Ovary (tissue), 7 donors: ENCODE measurements at regions not wholly inside any gene's neighbourhood (a gene's known extent, or its start where the extent isn't known, plus 50 kb on each side); places are given as distances from the start of the nearest gene placed in this dataset.

Experiments
- DNase-seq, 5 donors: peaks; one replicate each; pipeline ENCODE4 v3.0.0-alpha.2; 2019 to 2020
- H3K27ac ChIP-seq, 2 donors: fragments of 200-600 bp; one replicate each; pipeline versions ENCODE4 v1.5.1 to v1.8.0; 2019 to 2022
- H3K27me3 ChIP-seq: fragments of 200-600 bp; one replicate; pipeline ENCODE4 v1.8.0; 2022
- H3K36me3 ChIP-seq: fragments of 200-600 bp; sonication (generic); one replicate; pipeline ENCODE4 v1.5.1; 2019
- H3K4me1 ChIP-seq: one replicate; pipeline ENCODE4 v1.8.1; 2013; ENCODE audit warnings: mild to moderate bottlenecking, moderate library complexity; ENCODE audit not compliant: insufficient read depth
- H3K4me3 ChIP-seq: fragments of 200-600 bp; sonication (generic); one replicate; pipeline ENCODE4 v1.5.1; 2017
- H3K9me3 ChIP-seq, 2 donors: fragments of 200-600 bp in 1 of 2; sonication (generic) in 1 of 2; one replicate each; pipeline versions ENCODE4 v1.5.1 to v1.8.1; 2013 to 2019; ENCODE audit warnings: mild to moderate bottlenecking in 1 of 2, moderate library complexity in 1 of 2
- EP300 ChIP-seq: sonication (generic); formaldehyde crosslinking; IDR thresholded peaks from one replicate; pipeline ENCODE4 v1.6.1; 2017; ENCODE audit warnings: antibody characterized with exemption
- POLR2A ChIP-seq: fragments of 450-650 bp; IDR thresholded peaks from one replicate; pipeline ENCODE4 v1.6.1; 2017; ENCODE audit warnings: antibody characterized with exemption, mild to moderate bottlenecking, moderate library complexity
- WGBS, 3 donors: extraction: QIAGEN DNeasy Blood & Tissue Kit in 1 of 3; methylation state at CpG; one replicate each; pipeline versions ENCODE4 v1.1.5 to v1.1.7; 2013 to 2017; 5-methylcytosine and 5-hydroxymethylcytosine counted together
- intact Hi-C, 4 donors: fragments of 100-400 bp; cut with DNase I; formaldehyde crosslinking; loops; one replicate each; pipeline versions ENCODE4 v1.11.0 to v1.15.1; 2022 to 2023
- TF ChIP-seq, protein P1 (sequence below), 3 donors: fragments of 450-650 bp in 2 of 3; fragments of 200-600 bp in 1 of 3; IDR thresholded peaks; one replicate each; pipeline versions ENCODE4 v1.5.1 to v1.8.0; 2016 to 2022; ENCODE audit warnings: antibody characterized with exemption in 3 of 3, mild to moderate bottlenecking in 1 of 3
- donor health status: DM: no; HTN: no; CAD: no; lungs with moderate emphysema.
- donor health status: DM: no; HTN: no; CAD: no.
- donor health status: Bipolar disorder and iron deficiency.
- donor health status: DM: no; HTN: no; CAD: no.
- donor health status: DM: yes; HTN: yes; CAD: no.

DNA sequence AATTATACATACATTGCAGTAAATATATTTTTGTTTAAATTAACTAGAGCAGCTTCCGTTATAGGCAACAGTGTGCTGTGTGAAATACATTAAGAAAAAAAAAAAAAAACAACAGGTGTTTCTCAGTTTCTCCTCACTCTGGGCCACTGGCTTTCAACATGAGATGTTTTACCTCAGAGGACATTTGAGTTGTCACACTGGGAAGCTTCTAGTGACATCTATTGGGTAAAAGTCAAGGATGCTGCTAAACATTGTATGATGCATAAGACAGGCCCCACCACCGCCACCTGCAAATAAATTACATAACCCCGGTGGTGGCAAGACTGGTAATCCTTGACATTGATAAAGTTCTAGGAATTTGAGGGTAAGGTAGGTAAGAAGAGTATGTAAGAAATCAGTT, 1512.2 kb downstream of the C4orf33 start:
- H3K27me3 ChIP-seq, result no peaks in the 10 kb centered on the region
- H3K36me3 ChIP-seq, result no peaks in the 10 kb centered on the region
- WGBS, 3 donors, result 78 to 86% (median 86%) methylated on average over 3 of the region's 3 CpGs
- DNase-seq, result no peak
- intact Hi-C loops, result no loop called here
- no peaks in the 10 kb centered on the region for H3K4me1 ChIP-seq
- no peaks in the 10 kb centered on the region for H3K9me3 ChIP-seq
- H3K4me3 ChIP-seq, result no peak overlapping the region
- TF ChIP-seq POLR2A (no peak), EP300 (no peak)
- TF ChIP-seq, protein P1, sequence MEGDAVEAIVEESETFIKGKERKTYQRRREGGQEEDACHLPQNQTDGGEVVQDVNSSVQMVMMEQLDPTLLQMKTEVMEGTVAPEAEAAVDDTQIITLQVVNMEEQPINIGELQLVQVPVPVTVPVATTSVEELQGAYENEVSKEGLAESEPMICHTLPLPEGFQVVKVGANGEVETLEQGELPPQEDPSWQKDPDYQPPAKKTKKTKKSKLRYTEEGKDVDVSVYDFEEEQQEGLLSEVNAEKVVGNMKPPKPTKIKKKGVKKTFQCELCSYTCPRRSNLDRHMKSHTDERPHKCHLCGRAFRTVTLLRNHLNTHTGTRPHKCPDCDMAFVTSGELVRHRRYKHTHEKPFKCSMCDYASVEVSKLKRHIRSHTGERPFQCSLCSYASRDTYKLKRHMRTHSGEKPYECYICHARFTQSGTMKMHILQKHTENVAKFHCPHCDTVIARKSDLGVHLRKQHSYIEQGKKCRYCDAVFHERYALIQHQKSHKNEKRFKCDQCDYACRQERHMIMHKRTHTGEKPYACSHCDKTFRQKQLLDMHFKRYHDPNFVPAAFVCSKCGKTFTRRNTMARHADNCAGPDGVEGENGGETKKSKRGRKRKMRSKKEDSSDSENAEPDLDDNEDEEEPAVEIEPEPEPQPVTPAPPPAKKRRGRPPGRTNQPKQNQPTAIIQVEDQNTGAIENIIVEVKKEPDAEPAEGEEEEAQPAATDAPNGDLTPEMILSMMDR (IDR thresholded peaks at IDR 0.05), result no peak
- no peak overlapping the region for H3K27ac ChIP-seq

DNA sequence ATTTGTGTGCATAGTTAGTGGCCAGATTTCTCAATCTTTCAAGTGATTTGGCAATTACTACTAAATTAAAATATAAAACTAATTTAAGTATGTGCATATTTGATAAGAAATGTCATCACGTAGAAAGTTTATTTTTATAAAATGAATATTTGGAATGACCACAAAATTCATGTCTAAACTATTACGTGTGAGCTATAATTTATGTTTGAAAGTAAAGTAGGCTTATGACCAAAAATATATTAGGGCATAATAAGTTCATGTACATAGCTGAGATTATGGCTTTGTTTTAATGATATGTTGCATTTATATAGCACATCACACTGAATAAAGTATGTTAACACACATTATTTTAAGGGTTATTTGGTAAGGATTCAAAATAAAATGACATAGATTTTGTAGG, 1532.6 kb downstream of the C4orf33 start:
- TF ChIP-seq POLR2A, result no peak
- TF ChIP-seq, protein P1 (IDR thresholded peaks at IDR 0.05), result no peak
- TF ChIP-seq EP300, result no peak
- WGBS, 3 donors, result 34 to 36% (median 34%) methylated on average over 2 of the region's 2 CpGs
- H3K4me3 ChIP-seq, result no peak overlapping the region
- intact Hi-C loops, result no loop called here
- H3K4me1 ChIP-seq, result no peaks in the 10 kb centered on the region
- DNase-seq, result no peak
- H3K27ac ChIP-seq, result no peak overlapping the region
- no peaks in the 10 kb centered on the region for H3K36me3 ChIP-seq
- peaks cover 2% of the 10 kb centered on the region for H3K27me3 ChIP-seq
- no peaks in the 10 kb centered on the region for H3K9me3 ChIP-seq

DNA sequence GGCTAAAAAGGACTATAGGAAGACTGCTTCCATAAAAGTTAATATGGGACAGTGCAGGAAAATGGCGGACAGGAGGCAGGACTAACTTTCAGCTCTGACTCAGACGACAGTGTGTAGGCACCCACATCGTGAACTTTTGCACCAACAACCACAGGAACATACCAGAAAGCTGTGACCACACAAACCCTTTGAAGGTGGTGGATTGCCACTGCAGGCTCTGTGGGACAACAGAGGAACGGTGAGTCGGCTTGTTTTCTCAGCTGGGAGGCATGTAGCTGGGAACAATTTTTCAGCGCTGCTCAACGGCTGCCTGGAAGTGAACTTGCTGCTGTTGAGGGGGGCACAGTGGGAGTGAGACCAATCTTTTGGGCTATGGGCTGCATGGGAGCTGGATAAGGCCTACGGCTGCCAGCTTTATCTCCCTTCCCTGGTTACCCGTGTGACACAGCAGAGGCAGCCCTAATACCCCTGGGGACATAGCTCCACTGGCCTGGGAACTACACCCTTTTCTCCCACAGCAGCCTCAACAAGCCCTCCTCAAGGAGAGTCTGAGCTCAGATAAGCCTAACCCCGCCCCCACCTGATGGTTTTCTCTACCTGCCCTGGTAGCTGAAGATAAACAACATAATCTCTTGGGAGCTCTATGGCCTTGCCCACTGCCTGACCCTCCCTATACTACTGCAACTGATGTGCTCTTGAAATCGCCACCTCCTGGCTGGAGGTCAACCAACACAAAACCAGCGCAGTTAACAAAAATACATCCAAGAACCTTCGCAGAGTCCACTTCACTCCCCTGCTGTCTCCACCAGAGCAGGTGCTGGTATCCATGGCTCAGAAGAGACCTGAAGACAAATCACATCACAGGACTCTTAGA, 1537.0 kb downstream of the C4orf33 start:
- no peak for DNase-seq
- Histone ChIP-seq H3K9me3 (no peaks in the 10 kb centered on the region), H3K27me3 (no peaks in the 10 kb centered on the region), H3K36me3 (no peaks in the 10 kb centered on the region), H3K27ac (no peak overlapping the region), H3K4me1 (no peaks in the 10 kb centered on the region), H3K4me3 (no peak overlapping the region)
- WGBS, 3 donors, result 88 to 91% (median 88%) methylated on average over 13 of the region's 13 CpGs
- intact Hi-C loops, result no loop called here
- TF ChIP-seq, protein P1 (IDR thresholded peaks at IDR 0.05), result no peak
- TF ChIP-seq POLR2A (no peak), EP300 (no peak)

DNA sequence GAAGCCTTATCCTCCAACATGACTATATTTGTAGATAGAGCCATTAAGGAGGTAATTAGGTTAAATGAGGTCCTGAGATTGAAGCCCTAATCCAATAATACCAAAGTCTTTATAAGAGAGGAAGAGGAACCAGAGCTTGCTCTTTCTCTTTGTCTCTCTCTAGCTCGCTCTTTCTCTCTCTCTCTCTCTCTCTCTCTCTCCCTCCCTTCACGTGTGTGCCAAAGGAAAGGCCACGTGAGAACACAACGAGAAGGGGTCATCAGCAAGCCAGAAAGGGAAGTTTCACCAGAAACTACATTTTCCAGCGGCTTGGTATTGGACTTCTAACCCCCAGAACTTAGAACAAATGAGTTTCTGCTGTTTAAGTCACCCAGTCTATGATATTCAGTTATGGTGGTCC, 1540.5 kb downstream of the C4orf33 start:
- no peaks in the 10 kb centered on the region for H3K4me1 ChIP-seq
- no peaks in the 10 kb centered on the region for H3K27me3 ChIP-seq
- TF ChIP-seq, protein P1 (IDR thresholded peaks at IDR 0.05), result no peak
- TF ChIP-seq EP300 (no peak), POLR2A (no peak)
- H3K9me3 ChIP-seq, result no peaks in the 10 kb centered on the region
- H3K36me3 ChIP-seq, result no peaks in the 10 kb centered on the region
- no peak for DNase-seq
- 64 to 70% (median 65%) methylated on average over 5 of the region's 5 CpGs for WGBS, 3 donors
- intact Hi-C loops, result no loop called here
- H3K27ac ChIP-seq, result no peak overlapping the region
- H3K4me3 ChIP-seq, result no peak overlapping the region
